ENCODE measurements at regions not wholly inside any gene's neighbourhood (a gene's known extent, or its start where the extent isn't known, plus 50 kb on each side); places are given as distances from the start of the nearest gene placed in this dataset.

- Histone ChIP-seq H3F3A (ENCODE audit: insufficient read depth, low read length, poor library complexity, severe bottlenecking) (no peaks in the 10 kb centered on the region), H3K9me2 (ENCODE audit: insufficient read depth, low read length) (no peaks in the 10 kb centered on the region), H3K9ac (ENCODE audit: low read length) (no peak overlapping the region), H3K9me3 (ENCODE audit: low read length) (no peaks in the 10 kb centered on the region), H4K20me1 (ENCODE audit: insufficient read depth) (no peaks in the 10 kb centered on the region), H2AFZ (ENCODE audit: low read depth, low read length) (no peak overlapping the region), H3K27me3 (ENCODE audit: insufficient read depth, low read depth, low read length) (no peaks in the 10 kb centered on the region), H3K4me3 (ENCODE audit: low read length) (no peak overlapping the region), H3K79me2 (replicated peaks; ENCODE audit: insufficient read depth, low read length) (no peaks in the 10 kb centered on the region), H3K36me3 (ENCODE audit: insufficient read depth, low read length) (no peaks in the 10 kb centered on the region), H3K27ac (ENCODE audit: low read length) (no peak overlapping the region), H3K4me2 (ENCODE audit: low read length) (no peak overlapping the region)
- TF ChIP-seq CTCF (IDR thresholded peaks at IDR 0.05; ENCODE audit: poor library complexity, severe bottlenecking) (no peak), EP300 (conservative IDR thresholded peaks at IDR 0.05; ENCODE audit: poor library complexity, severe bottlenecking) (no peak), SMC3 (conservative IDR thresholded peaks at IDR 0.05; ENCODE audit: poor library complexity) (no peak), EZH2 (IDR thresholded peaks at IDR 0.05; ENCODE audit: borderline replicate concordance, insufficient read depth, low read length, poor library complexity, severe bottlenecking) (no peak), POLR2AphosphoS5 (IDR thresholded peaks at IDR 0.05) (no peak), MXI1 (conservative IDR thresholded peaks at IDR 0.05; ENCODE audit: poor library complexity, severe bottlenecking) (no peak), TAF1 (IDR thresholded peaks at IDR 0.05; ENCODE audit: low read depth) (no peak), RAD21 (conservative IDR thresholded peaks at IDR 0.05) (no peak)
These were observed 253.1 kb upstream of the CACNA2D1 start for GRCh38 chr7:82696631-82697030.

- Histone ChIP-seq H3K27me3 (ENCODE audit: insufficient read depth, low read depth, low read length) (no peaks in the 10 kb centered on the region), H3K36me3 (ENCODE audit: insufficient read depth, low read length) (no peaks in the 10 kb centered on the region), H4K20me1 (ENCODE audit: insufficient read depth) (no peaks in the 10 kb centered on the region), H3K79me2 (replicated peaks; ENCODE audit: insufficient read depth, low read length) (no peaks in the 10 kb centered on the region), H3K9ac (ENCODE audit: low read length) (no peak overlapping the region), H2AFZ (ENCODE audit: low read depth, low read length) (no peak overlapping the region), H3K4me2 (ENCODE audit: low read length) (no peak overlapping the region), H3F3A (ENCODE audit: insufficient read depth, low read length, poor library complexity, severe bottlenecking) (no peaks in the 10 kb centered on the region), H3K9me2 (ENCODE audit: insufficient read depth, low read length) (no peaks in the 10 kb centered on the region), H3K9me3 (ENCODE audit: low read length) (no peaks in the 10 kb centered on the region), H3K27ac (ENCODE audit: low read length) (no peak overlapping the region), H3K4me3 (ENCODE audit: low read length) (no peak overlapping the region)
- TF ChIP-seq MXI1 (conservative IDR thresholded peaks at IDR 0.05; ENCODE audit: poor library complexity, severe bottlenecking) (no peak), SMC3 (conservative IDR thresholded peaks at IDR 0.05; ENCODE audit: poor library complexity) (no peak), CTCF (IDR thresholded peaks at IDR 0.05; ENCODE audit: poor library complexity, severe bottlenecking) (no peak), TAF1 (IDR thresholded peaks at IDR 0.05; ENCODE audit: low read depth) (no peak), EZH2 (IDR thresholded peaks at IDR 0.05; ENCODE audit: borderline replicate concordance, insufficient read depth, low read length, poor library complexity, severe bottlenecking) (no peak), EP300 (conservative IDR thresholded peaks at IDR 0.05; ENCODE audit: poor library complexity, severe bottlenecking) (no peak), RAD21 (conservative IDR thresholded peaks at IDR 0.05) (no peak), REST (IDR thresholded peaks at IDR 0.05; ENCODE audit: borderline replicate concordance) (no peak), POLR2AphosphoS5 (IDR thresholded peaks at IDR 0.05) (no peak)
These were observed 250.4 kb upstream of the CACNA2D1 start for GRCh38 chr7:82694022-82694421.

All from neural cell (in vitro differentiated cells).